A673 (cell line): ENCODE measurements at regions not wholly inside any gene's neighbourhood (a gene's known extent, or its start where the extent isn't known, plus 50 kb on each side); places are given as distances from the start of the nearest gene placed in this dataset.

Experiments used
- BruUV-seq: library from RNA; stranded (reverse); fragments of 400-500 nt; replicated peaks from 2 replicates; lab custom pipeline; 2021; lab: Mats Ljungman, UMichigan
- CTCF ChIA-PET: fragments of 300-600 bp; sonication (Branson Sonifier 250); formaldehyde crosslinking; loops from one replicate; lab custom pipeline; 2022; ENCODE audit warnings: antibody characterized with exemption; lab: Charles Lee
- POLR2A ChIA-PET: fragments of 300-600 bp; sonication (Branson Sonifier 250); formaldehyde crosslinking; loops from one replicate; lab custom pipeline; 2022; ENCODE audit warnings: antibody characterized with exemption; ENCODE audit not compliant: low non-redundant PET; lab: Charles Lee
- DNase-seq: peaks from one replicate; pipeline ENCODE4 v3.0.0-alpha.2; 2015; ENCODE audit warnings: low spot score
- H3K27ac ChIP-seq: fragments of 200-600 bp; sonication (generic); 2 replicates; pipeline ENCODE4 v1.5.1; 2016; ENCODE audit warnings: mixed run types, low read depth, mild to moderate bottlenecking, mixed read lengths, antibody characterized with exemption, low read length; ENCODE audit not compliant: poor library complexity, severe bottlenecking
- H3K27me3 ChIP-seq: fragments of 200-600 bp; sonication (generic); replicated peaks from 2 replicates; pipeline ENCODE4 v1.6.1; 2017; ENCODE audit warnings: mixed run types, low read depth, mild to moderate bottlenecking, mixed read lengths, antibody characterized with exemption, low read length; ENCODE audit not compliant: insufficient read depth, poor library complexity
- H3K36me3 ChIP-seq: fragments of 200-600 bp; sonication (generic); 2 replicates; pipeline ENCODE4 v1.6.1; 2016; ENCODE audit warnings: mixed run types, mild to moderate bottlenecking, mixed read lengths, antibody characterized with exemption, low read length; ENCODE audit not compliant: insufficient read depth, poor library complexity, severe bottlenecking
- H3K4me1 ChIP-seq: fragments of 200-600 bp; sonication (generic); 2 replicates; pipeline ENCODE4 v1.6.1; 2017; ENCODE audit warnings: mixed run types, mild to moderate bottlenecking, mixed read lengths, antibody characterized with exemption, low read length; ENCODE audit not compliant: insufficient read depth, poor library complexity, severe bottlenecking
- H3K4me3 ChIP-seq: fragments of 200-600 bp; sonication (generic); 2 replicates; pipeline ENCODE4 v1.5.1; 2016; ENCODE audit warnings: low read depth, mixed run types, mild to moderate bottlenecking, mixed read lengths, low read length; ENCODE audit not compliant: poor library complexity, severe bottlenecking
- H3K9me3 ChIP-seq: fragments of 200-600 bp; sonication (generic); 2 replicates; pipeline ENCODE4 v1.6.1; 2016; ENCODE audit warnings: mixed run types, low read depth, mild to moderate bottlenecking, mixed read lengths, antibody characterized with exemption, low read length; ENCODE audit not compliant: poor library complexity, severe bottlenecking
- CTCF ChIP-seq: fragments of 300-800, 200-600 bp; sonication (generic); conservative IDR thresholded peaks from 2 replicates; pipeline ENCODE4 v1.5.1; 2017; ENCODE audit warnings: low read depth, mild to moderate bottlenecking, antibody characterized with exemption, low read length, moderate library complexity, mixed read lengths
- EZH2 ChIP-seq: fragments of 200-600 bp; sonication (generic); IDR thresholded peaks from 2 replicates; pipeline ENCODE4 v1.6.1; 2017; ENCODE audit warnings: borderline replicate concordance, low read depth, mild to moderate bottlenecking, mixed read lengths, antibody characterized with exemption, low read length; ENCODE audit not compliant: poor library complexity, severe bottlenecking
- intact Hi-C: fragments of 100-400 bp; cut with micrococcal nuclease; formaldehyde crosslinking; loops from one replicate; pipeline ENCODE4 v1.10.0; 2022; ENCODE audit not compliant: unreplicated experiment

GRCh38 chr6:134727081-134727480, 222.8 kb downstream of the ALDH8A1 start:
- Histone ChIP-seq H3K27ac (no peak overlapping the region), H3K27me3 (no peaks in the 10 kb centered on the region), H3K36me3 (no peaks in the 10 kb centered on the region), H3K4me1 (peaks cover 19% of the 10 kb centered on the region), H3K4me3 (no peak overlapping the region), H3K9me3 (no peaks in the 10 kb centered on the region)
- ChIA-PET POLR2A (no interaction called here), CTCF (no interaction called here)
- intact Hi-C loops, result no loop called here
- TF ChIP-seq EZH2 (no peak), CTCF (no peak)
- DNase-seq, result no peak
- no TSS peak for BruUV-seq

GRCh38 chr6:134725590-134725989, 224.3 kb downstream of the ALDH8A1 start:
- CTCF ChIA-PET, result no interaction called here
- POLR2A ChIA-PET, result no interaction called here

GRCh38 chr6:134724771-134725340, 225.0 kb downstream of the ALDH8A1 start:
- intact Hi-C loops, result no loop called here
- CTCF ChIA-PET, result no interaction called here
- no TSS peak for BruUV-seq

More at GRCh38 chr6:134725590-134725989, 224.3 kb downstream of the ALDH8A1 start:
- intact Hi-C loops, result no loop called here
- H3K27ac ChIP-seq, result no peak overlapping the region
- no peaks in the 10 kb centered on the region for H3K27me3 ChIP-seq
- peaks cover 33% of the 10 kb centered on the region for H3K4me1 ChIP-seq
- no peak for DNase-seq
- BruUV-seq, result no TSS peak
- no peak for TF ChIP-seq EZH2
- no peak for TF ChIP-seq CTCF
- H3K9me3 ChIP-seq, result no peaks in the 10 kb centered on the region
- H3K36me3 ChIP-seq, result no peaks in the 10 kb centered on the region
- H3K4me3 ChIP-seq, result no peak overlapping the region

More at GRCh38 chr6:134724771-134725340, 225.0 kb downstream of the ALDH8A1 start:
- no peak for TF ChIP-seq EZH2
- TF ChIP-seq CTCF, result no peak
- POLR2A ChIA-PET, result no interaction called here
- DNase-seq, result no peak
- Histone ChIP-seq H3K27ac (no peak overlapping the region), H3K4me1 (peaks cover 39% of the 10 kb centered on the region), H3K27me3 (no peaks in the 10 kb centered on the region), H3K9me3 (no peaks in the 10 kb centered on the region), H3K36me3 (no peaks in the 10 kb centered on the region), H3K4me3 (no peak overlapping the region)
